OCI-LY3 (cell line): ENCODE measurements at regions not wholly inside any gene's neighbourhood (a gene's known extent, or its start where the extent isn't known, plus 50 kb on each side); places are given as distances from the start of the nearest gene placed in this dataset.

Experiments
- H2AFZ ChIP-seq: fragments of 200-600, 300-600 bp; shearing (Covaris generic); 2 replicates; pipeline ENCODE4 v1.6.0; 2014; ENCODE audit warnings: antibody characterized with exemption, low read depth, low read length
- H3K27ac ChIP-seq: fragments of 200-600, 300-600 bp; sonication (generic); 2 replicates; pipeline ENCODE4 v1.5.1; 2014; ENCODE audit warnings: mild to moderate bottlenecking, low read length, moderate library complexity, mixed read lengths
- H3K27me3 ChIP-seq: fragments of 200-600, 300-600 bp; sonication (generic); 2 replicates; pipeline ENCODE4 v1.6.1; 2014; ENCODE audit warnings: low read depth, low read length, mixed read lengths
- H3K36me3 ChIP-seq: fragments of 200-600, 300-600 bp; sonication (generic); replicated peaks from 2 replicates; pipeline ENCODE3; 2014; ENCODE audit warnings: low read depth, low read length, mixed read lengths
- H3K4me1 ChIP-seq: fragments of 300-600, 200-600 bp; sonication (generic); 2 replicates; pipeline ENCODE4 v1.6.1; 2014; ENCODE audit warnings: low read length, mixed read lengths
- H3K4me2 ChIP-seq: fragments of 200-600, 300-600 bp; sonication (generic); 2 replicates; pipeline ENCODE4 v1.6.1; 2014; ENCODE audit warnings: low read length, mixed read lengths
- H3K4me3 ChIP-seq: fragments of 300-600, 200-600 bp; sonication (generic); 2 replicates; pipeline ENCODE4 v1.5.1; 2014; ENCODE audit warnings: antibody characterized with exemption, mild to moderate bottlenecking, low read length, moderate library complexity
- H3K79me2 ChIP-seq: fragments of 300-600, 200-600 bp; shearing (Covaris generic); 2 replicates; pipeline ENCODE4 v1.6.1; 2014; ENCODE audit warnings: mild to moderate bottlenecking, low read length, mixed read lengths
- H3K9ac ChIP-seq: fragments of 300-600, 200-600 bp; shearing (Covaris generic); 2 replicates; pipeline ENCODE4 v1.6.0; 2014; ENCODE audit warnings: mild to moderate bottlenecking, low read length, moderate library complexity
- H3K9me3 ChIP-seq: fragments of 200-600, 300-600 bp; shearing (Covaris generic); 2 replicates; pipeline ENCODE4 v1.6.1; 2014; ENCODE audit warnings: low read length, mixed read lengths; ENCODE audit not compliant: insufficient read depth
- H4K20me1 ChIP-seq: fragments of 200-600, 300-600 bp; sonication (generic); 2 replicates; pipeline ENCODE4 v1.6.1; 2016; ENCODE audit warnings: low read length, mixed read lengths; ENCODE audit not compliant: insufficient read depth
- CTCF ChIP-seq: fragments of 200-600, 300-600 bp; sonication (generic); IDR thresholded peaks from 2 replicates; pipeline ENCODE4 v1.5.1; 2014; ENCODE audit warnings: antibody characterized with exemption, low read length, low read depth
- EZH2phosphoT487 ChIP-seq: fragments of 200-600 bp; shearing (Covaris generic); IDR thresholded peaks from 2 replicates; pipeline ENCODE4 v1.6.1; 2018; ENCODE audit warnings: antibody characterized with exemption, mixed run types, low read depth

DNA sequence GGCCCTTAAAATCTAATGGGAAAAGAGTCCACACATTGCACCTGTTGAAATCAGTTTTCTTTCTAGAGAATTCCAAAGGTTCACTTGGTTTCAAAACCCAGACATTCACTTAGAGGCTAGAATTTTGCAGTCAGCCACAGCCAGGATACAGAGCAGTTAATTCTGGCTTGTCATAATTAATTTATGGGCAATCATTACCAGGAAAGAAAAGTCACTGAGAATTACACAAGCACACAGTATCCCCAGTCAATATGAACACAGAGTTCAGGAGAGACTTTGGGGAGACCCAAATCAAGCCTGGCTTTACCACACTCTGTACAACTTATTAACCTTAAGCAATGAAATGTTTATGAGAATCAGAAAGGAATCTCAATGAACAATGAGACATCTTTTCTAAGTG is 224.3 kb upstream of the SOX21 start:
- TF ChIP-seq CTCF: no peak
- no peak for TF ChIP-seq EZH2phosphoT487
- no peaks in the 10 kb centered on the region for H3K36me3 ChIP-seq
- no peak overlapping the region for H3K9ac ChIP-seq
- no peak overlapping the region for H3K4me2 ChIP-seq
- no peak overlapping the region for H3K4me3 ChIP-seq
- no peak overlapping the region for H2AFZ ChIP-seq
- no peaks in the 10 kb centered on the region for H3K4me1 ChIP-seq
- no peaks in the 10 kb centered on the region for H4K20me1 ChIP-seq
- no peaks in the 10 kb centered on the region for H3K9me3 ChIP-seq
- no peaks in the 10 kb centered on the region for H3K79me2 ChIP-seq
- no peak overlapping the region for H3K27ac ChIP-seq
- H3K27me3 ChIP-seq: no peaks in the 10 kb centered on the region

- no peak overlapping the region for H3K27ac ChIP-seq
- no peaks in the 10 kb centered on the region for H3K9me3 ChIP-seq
- H3K4me1 ChIP-seq: no peaks in the 10 kb centered on the region
- no peaks in the 10 kb centered on the region for H3K36me3 ChIP-seq
- no peaks in the 10 kb centered on the region for H3K79me2 ChIP-seq
- no peak overlapping the region for H2AFZ ChIP-seq
- no peak overlapping the region for H3K4me3 ChIP-seq
- TF ChIP-seq CTCF: no peak
- TF ChIP-seq EZH2phosphoT487: no peak
- no peak overlapping the region for H3K9ac ChIP-seq
- H3K4me2 ChIP-seq: no peak overlapping the region
- H3K27me3 ChIP-seq: no peaks in the 10 kb centered on the region
- H4K20me1 ChIP-seq: no peaks in the 10 kb centered on the region
Observed at GRCh38 chr13:94933936-94934335, 221.6 kb upstream of the SOX21 start.

- Histone ChIP-seq H3K9ac (no peak overlapping the region), H3K36me3 (no peaks in the 10 kb centered on the region), H3K4me1 (no peaks in the 10 kb centered on the region), H3K79me2 (no peaks in the 10 kb centered on the region), H3K27ac (no peak overlapping the region), H3K27me3 (no peaks in the 10 kb centered on the region), H3K4me2 (no peak overlapping the region), H4K20me1 (no peaks in the 10 kb centered on the region), H3K9me3 (no peaks in the 10 kb centered on the region), H3K4me3 (no peak overlapping the region), H2AFZ (no peak overlapping the region)
- TF ChIP-seq EZH2phosphoT487: no peak
- TF ChIP-seq CTCF: no peak
Observed at GRCh38 chr13:94933230-94933751, 220.9 kb upstream of the SOX21 start.

DNA sequence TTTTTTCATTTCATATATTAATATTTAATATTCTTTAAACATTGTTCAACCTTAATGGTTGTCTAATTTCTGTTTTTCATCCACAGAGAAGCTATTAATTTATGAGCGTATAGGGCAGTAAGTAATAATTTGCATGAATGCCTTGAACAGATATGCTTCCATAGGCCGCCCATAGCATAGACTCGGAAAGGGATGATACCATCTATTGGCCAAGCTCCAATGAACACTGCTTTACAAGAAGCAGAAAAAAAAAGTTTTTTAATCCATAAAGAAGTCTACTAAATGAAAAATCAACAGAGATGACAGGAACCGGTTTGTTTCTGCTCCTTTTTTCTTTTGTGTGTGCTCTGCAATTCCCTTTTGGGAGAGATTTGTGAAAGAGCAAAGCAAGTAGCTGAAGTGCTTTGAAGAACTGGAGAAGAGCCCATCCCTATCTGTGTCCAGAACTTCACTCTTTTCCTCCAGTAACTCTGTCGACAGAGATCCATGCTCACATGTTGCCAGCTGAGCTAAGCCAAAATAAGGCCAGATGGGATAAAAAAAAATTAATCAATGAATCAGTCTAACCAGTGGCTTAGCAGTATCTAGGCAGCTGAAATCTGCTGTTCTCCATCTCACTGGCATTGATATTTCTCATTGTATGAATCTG is 215.9 kb upstream of the SOX21 start:
- Histone ChIP-seq H3K4me3 (no peak overlapping the region), H3K27me3 (no peaks in the 10 kb centered on the region), H3K79me2 (no peaks in the 10 kb centered on the region), H3K36me3 (no peaks in the 10 kb centered on the region), H3K9ac (no peak overlapping the region), H2AFZ (no peak overlapping the region), H3K27ac (no peak overlapping the region), H4K20me1 (no peaks in the 10 kb centered on the region), H3K4me2 (no peak overlapping the region), H3K4me1 (0 out of 2 replicates have a peak, but pooled peaks cover 3% of the 10 kb centered on the region), H3K9me3 (no peaks in the 10 kb centered on the region)
- TF ChIP-seq EZH2phosphoT487 (no peak), CTCF (no peak)
